ENCODE measurements at regions not wholly inside any gene's neighbourhood (a gene's known extent, or its start where the extent isn't known, plus 50 kb on each side); places are given as distances from the start of the nearest gene placed in this dataset.
"Not testable (repeated sequence)": the region's sequence is repeated elsewhere in the genome, so short reads cannot be mapped to it uniquely, and the experiment has no call there.

- peak; percentile 16 for DNase-seq
- Histone ChIP-seq H3K27me3 (ENCODE audit: control insufficient read depth, insufficient read depth, low read length) (no peaks in the 10 kb centered on the region), H3K36me3 (replicated peaks; ENCODE audit: control insufficient read depth, insufficient read depth, low read length) (no peaks in the 10 kb centered on the region), H3K4me3 (ENCODE audit: insufficient read depth, low read depth, low read length) (no peak overlapping the region)
These were observed 139.5 kb upstream of the AFDN start for GRCh38 chr6:167687116-167687725.

GRCh38 chr6:167688123-167688522 lies 138.6 kb upstream of the AFDN start:
- peak; percentile 24 for DNase-seq
- Histone ChIP-seq H3K36me3 (replicated peaks; ENCODE audit: control insufficient read depth, insufficient read depth, low read length) (no peaks in the 10 kb centered on the region), H3K27me3 (ENCODE audit: control insufficient read depth, insufficient read depth, low read length) (no peaks in the 10 kb centered on the region), H3K4me3 (ENCODE audit: insufficient read depth, low read depth, low read length) (no peak overlapping the region)

GRCh38 chr6:167689278-167689677 lies 137.4 kb upstream of the AFDN start:
- H3K27me3 ChIP-seq (ENCODE audit: control insufficient read depth, insufficient read depth, low read length) = peaks cover 1% of the 10 kb centered on the region; the same call in 1 of the 2 replicates
- DNase-seq = peak; percentile 22
- H3K36me3 ChIP-seq (replicated peaks; ENCODE audit: control insufficient read depth, insufficient read depth, low read length) = no peaks in the 10 kb centered on the region
- no peak overlapping the region for H3K4me3 ChIP-seq (ENCODE audit: insufficient read depth, low read depth, low read length)

GRCh38 chr6:167689751-167690150 lies 137.0 kb upstream of the AFDN start:
- DNase-seq = no peak
- no peak overlapping the region for H3K4me3 ChIP-seq (ENCODE audit: insufficient read depth, low read depth, low read length)
- no peaks in the 10 kb centered on the region for H3K36me3 ChIP-seq (replicated peaks; ENCODE audit: control insufficient read depth, insufficient read depth, low read length)
- peaks cover 1% of the 10 kb centered on the region; the same call in 1 of the 2 replicates for H3K27me3 ChIP-seq (ENCODE audit: control insufficient read depth, insufficient read depth, low read length)

GRCh38 chr6:167690167-167690922 lies 136.4 kb upstream of the AFDN start:
- DNase-seq; H3K27me3 ChIP-seq (ENCODE audit: control insufficient read depth, insufficient read depth, low read length); H3K36me3 ChIP-seq (replicated peaks; ENCODE audit: control insufficient read depth, insufficient read depth, low read length); H3K4me3 ChIP-seq (ENCODE audit: insufficient read depth, low read depth, low read length): not testable (repeated sequence)

DNA sequence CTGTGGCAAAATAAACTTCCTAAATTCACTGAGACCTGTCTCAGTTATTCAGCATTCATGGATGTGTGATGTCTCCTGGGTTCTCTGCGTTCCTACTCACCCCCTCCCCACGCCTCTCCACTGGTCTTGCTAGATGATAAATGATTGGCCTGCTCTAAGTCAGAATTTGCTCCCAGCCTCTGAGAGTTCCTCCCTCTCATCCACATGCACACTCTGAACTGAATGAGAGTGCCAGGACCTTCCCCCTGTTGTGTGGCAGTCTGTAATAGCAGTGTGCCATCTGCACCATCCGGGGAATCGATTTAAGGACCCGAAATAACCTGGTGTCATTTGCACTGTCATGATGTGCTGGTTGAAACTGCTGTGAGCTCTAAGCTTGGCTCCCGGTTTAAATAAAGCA lies 135.8 kb upstream of the AFDN start:
- H3K4me3 ChIP-seq (ENCODE audit: insufficient read depth, low read depth, low read length) = no peak overlapping the region
- H3K36me3 ChIP-seq (replicated peaks; ENCODE audit: control insufficient read depth, insufficient read depth, low read length) = no peaks in the 10 kb centered on the region
- DNase-seq = no peak
- H3K27me3 ChIP-seq (ENCODE audit: control insufficient read depth, insufficient read depth, low read length) = peaks cover 1% of the 10 kb centered on the region; the same call in 1 of the 2 replicates

DNA sequence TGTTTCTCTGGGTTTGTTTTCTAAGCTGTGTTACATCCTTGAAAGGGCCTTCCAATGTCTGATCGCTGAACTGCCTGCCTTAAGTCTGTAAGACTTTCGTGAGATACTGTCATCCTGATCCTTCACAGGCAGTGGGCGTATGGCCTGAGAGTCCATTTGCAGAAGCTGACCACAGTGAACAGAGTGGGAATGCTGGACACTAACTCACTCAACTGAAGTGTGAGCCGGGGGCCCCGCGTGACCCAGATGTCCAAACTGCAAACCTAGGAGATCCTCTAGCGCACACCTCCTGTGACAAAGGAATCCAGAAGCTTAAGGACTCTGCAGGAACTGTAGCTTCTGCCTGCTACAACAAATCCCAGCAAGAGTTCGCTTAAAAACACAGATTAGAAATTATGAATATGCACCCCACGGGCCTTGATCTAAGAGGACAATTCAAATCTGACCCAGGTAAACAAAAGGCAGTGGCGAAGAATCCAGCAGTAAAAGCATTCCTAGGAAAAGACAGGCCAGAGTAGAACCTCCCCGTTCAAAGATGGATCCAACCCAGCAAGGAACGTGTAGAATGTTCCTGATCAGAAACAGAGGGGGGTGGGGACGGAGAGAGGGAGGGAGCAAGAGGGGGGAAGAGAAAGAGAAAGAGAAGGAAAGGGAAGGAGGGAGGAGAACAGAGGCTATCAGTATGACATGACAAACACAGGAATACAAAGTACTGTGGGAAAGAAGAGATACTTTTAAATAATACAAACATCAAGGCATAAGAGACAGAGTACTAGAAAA lies 135.0 kb upstream of the AFDN start:
- H3K4me3 ChIP-seq (ENCODE audit: insufficient read depth, low read depth, low read length) = no peak overlapping the region
- DNase-seq = peak; percentile 33
- peaks cover 1% of the 10 kb centered on the region; the same call in 1 of the 2 replicates for H3K27me3 ChIP-seq (ENCODE audit: control insufficient read depth, insufficient read depth, low read length)
- no peaks in the 10 kb centered on the region for H3K36me3 ChIP-seq (replicated peaks; ENCODE audit: control insufficient read depth, insufficient read depth, low read length)

GRCh38 chr6:167693478-167693877 lies 133.2 kb upstream of the AFDN start:
- not testable (repeated sequence) for H3K36me3 ChIP-seq (replicated peaks; ENCODE audit: control insufficient read depth, insufficient read depth, low read length); H3K27me3 ChIP-seq (ENCODE audit: control insufficient read depth, insufficient read depth, low read length)

GRCh38 chr6:167695831-167696230 lies 130.9 kb upstream of the AFDN start:
- H3K27me3 ChIP-seq (ENCODE audit: control insufficient read depth, insufficient read depth, low read length) = peaks cover 1% of the 10 kb centered on the region; the same call in 1 of the 2 replicates
- DNase-seq = no peak
- no peaks in the 10 kb centered on the region for H3K36me3 ChIP-seq (replicated peaks; ENCODE audit: control insufficient read depth, insufficient read depth, low read length)
- no peak overlapping the region for H3K4me3 ChIP-seq (ENCODE audit: insufficient read depth, low read depth, low read length)

More at GRCh38 chr6:167693478-167693877, 133.2 kb upstream of the AFDN start:
- DNase-seq; H3K4me3 ChIP-seq (ENCODE audit: insufficient read depth, low read depth, low read length): not testable (repeated sequence)

GRCh38 chr6:167696296-167696695 lies 130.4 kb upstream of the AFDN start:
- no peaks in the 10 kb centered on the region for H3K36me3 ChIP-seq (replicated peaks; ENCODE audit: control insufficient read depth, insufficient read depth, low read length)
- H3K27me3 ChIP-seq (ENCODE audit: control insufficient read depth, insufficient read depth, low read length) = peaks cover 1% of the 10 kb centered on the region; the same call in 1 of the 2 replicates
- DNase-seq = no peak
- H3K4me3 ChIP-seq (ENCODE audit: insufficient read depth, low read depth, low read length) = no peak overlapping the region

DNA sequence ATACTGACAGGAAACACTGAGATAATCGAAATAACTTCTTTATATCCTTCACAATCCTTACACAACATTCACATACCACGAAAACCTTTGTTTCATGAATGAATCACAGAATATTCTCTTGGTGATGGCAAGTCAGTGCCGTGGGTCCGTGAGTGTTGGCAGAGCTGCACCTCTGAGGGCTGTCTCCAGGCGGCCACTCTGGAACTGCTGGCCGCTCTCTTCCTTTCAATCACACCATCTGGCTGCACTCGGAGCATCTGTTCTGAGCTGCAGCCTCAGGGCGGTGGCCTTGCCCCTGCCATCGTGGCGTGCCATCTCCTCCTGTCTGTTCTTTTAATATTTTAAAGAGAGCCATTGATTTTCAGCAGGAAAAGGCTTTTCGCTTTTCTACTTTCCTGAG lies 129.4 kb upstream of the AFDN start:
- Histone ChIP-seq H3K4me3 (ENCODE audit: insufficient read depth, low read depth, low read length) (no peak overlapping the region), H3K27me3 (ENCODE audit: control insufficient read depth, insufficient read depth, low read length) (peaks cover 1% of the 10 kb centered on the region; the same call in 1 of the 2 replicates), H3K36me3 (replicated peaks; ENCODE audit: control insufficient read depth, insufficient read depth, low read length) (no peaks in the 10 kb centered on the region)
- DNase-seq = no peak

DNA sequence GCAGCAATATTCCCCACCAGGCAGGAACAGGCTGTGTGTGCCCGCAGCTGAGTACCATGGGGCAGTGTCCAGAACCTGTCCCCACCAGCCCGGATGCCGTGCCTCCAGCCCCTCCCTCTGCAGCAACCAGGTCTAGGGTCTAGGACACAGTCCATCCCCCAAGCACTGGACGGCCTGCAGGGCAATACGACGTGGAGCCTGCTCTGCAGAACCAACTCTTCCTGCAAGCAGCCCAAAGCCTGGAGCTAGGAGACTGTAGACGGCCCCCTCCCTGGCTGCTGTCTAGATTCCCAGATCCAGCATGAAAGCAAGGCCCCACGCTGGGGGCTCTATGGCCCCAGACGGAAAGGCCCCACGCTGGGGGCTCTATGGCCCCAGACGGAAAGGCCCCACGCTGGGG lies 128.2 kb upstream of the AFDN start:
- Histone ChIP-seq H3K27me3 (ENCODE audit: control insufficient read depth, insufficient read depth, low read length) (no peaks in the 10 kb centered on the region), H3K4me3 (ENCODE audit: insufficient read depth, low read depth, low read length) (no peak overlapping the region), H3K36me3 (replicated peaks; ENCODE audit: control insufficient read depth, insufficient read depth, low read length) (no peaks in the 10 kb centered on the region)
- DNase-seq = peak; percentile 37

GRCh38 chr6:167699141-167699931 lies 127.4 kb upstream of the AFDN start:
- DNase-seq = peak; percentile 59
- H3K27me3 ChIP-seq (ENCODE audit: control insufficient read depth, insufficient read depth, low read length) = no peaks in the 10 kb centered on the region
- H3K4me3 ChIP-seq (ENCODE audit: insufficient read depth, low read depth, low read length) = no peak overlapping the region
- H3K36me3 ChIP-seq (replicated peaks; ENCODE audit: control insufficient read depth, insufficient read depth, low read length) = no peaks in the 10 kb centered on the region

DNA sequence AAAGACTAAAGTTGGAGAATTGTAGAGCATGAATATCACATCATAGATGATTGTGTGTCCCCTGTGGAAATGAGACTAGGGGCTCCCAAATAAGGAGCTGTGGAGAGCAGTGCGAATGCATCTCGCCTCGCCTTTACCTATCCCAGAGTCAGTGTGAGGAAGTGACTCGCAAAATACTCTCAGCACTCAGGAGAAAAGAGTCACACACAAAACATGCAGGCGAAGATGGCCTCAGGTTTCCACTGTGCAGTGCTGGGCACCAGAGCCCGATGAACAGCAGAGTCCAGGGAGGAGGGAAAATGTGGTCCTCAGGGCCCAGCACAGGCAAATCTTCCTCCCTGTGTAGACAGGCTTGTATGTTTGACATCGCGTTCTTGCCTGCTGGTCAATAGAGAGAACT lies 126.5 kb upstream of the AFDN start:
- no peaks in the 10 kb centered on the region for H3K36me3 ChIP-seq (replicated peaks; ENCODE audit: control insufficient read depth, insufficient read depth, low read length)
- DNase-seq = no peak
- no peak overlapping the region for H3K4me3 ChIP-seq (ENCODE audit: insufficient read depth, low read depth, low read length)
- no peaks in the 10 kb centered on the region for H3K27me3 ChIP-seq (ENCODE audit: control insufficient read depth, insufficient read depth, low read length)
